OCI-LY7 (cell line): ENCODE measurements at regions not wholly inside any gene's neighbourhood (a gene's known extent, or its start where the extent isn't known, plus 50 kb on each side); places are given as distances from the start of the nearest gene placed in this dataset.
"Not testable (repeated sequence)": the region's sequence is repeated elsewhere in the genome, so short reads cannot be mapped to it uniquely, and the experiment has no call there.

Experiments used
- BruUV-seq: library from RNA; stranded (reverse); fragments of 400-500 nt; replicated peaks from 2 replicates; lab custom pipeline; 2021; lab: Mats Ljungman, UMichigan
- CTCF ChIA-PET: fragments of 300-600 bp; sonication (Branson Sonifier 250); formaldehyde crosslinking; loops from one replicate; lab custom pipeline; 2022; ENCODE audit warnings: antibody characterized with exemption; ENCODE audit not compliant: unreplicated experiment; lab: Charles Lee
- POLR2A ChIA-PET: fragments of 300-600 bp; sonication (Branson Sonifier 250); formaldehyde crosslinking; loops from one replicate; lab custom pipeline; 2022; ENCODE audit warnings: antibody characterized with exemption; lab: Charles Lee
- DNase-seq: peaks from one replicate; pipeline ENCODE4 v3.0.0-alpha.2; 2015; ENCODE audit warnings: low spot score
- H2AFZ ChIP-seq: fragments of 200-600 bp; sonication (generic), shearing (Covaris generic); 2 replicates; pipeline ENCODE4 v1.6.1; 2014; ENCODE audit warnings: mild to moderate bottlenecking, antibody characterized with exemption, low read length, moderate library complexity
- H3K27ac ChIP-seq: fragments of 200-600 bp; sonication (generic); 2 replicates; pipeline ENCODE4 v1.5.1; 2014; ENCODE audit warnings: mixed run types, low read depth, mild to moderate bottlenecking, moderate library complexity, low read length, inconsistent platforms; ENCODE audit not compliant: poor library complexity, severe bottlenecking
- H3K36me3 ChIP-seq: fragments of 200-600 bp; sonication (generic); 2 replicates; pipeline ENCODE4 v1.6.1; 2014; ENCODE audit warnings: mild to moderate bottlenecking, antibody characterized with exemption, low read length, moderate library complexity, mixed read lengths; ENCODE audit not compliant: insufficient read depth
- H3K4me1 ChIP-seq: fragments of 200-600 bp; sonication (generic); 2 replicates; pipeline ENCODE4 v1.5.1; 2014; ENCODE audit warnings: mild to moderate bottlenecking, low read length; ENCODE audit not compliant: insufficient read depth, poor library complexity, severe bottlenecking
- H3K4me2 ChIP-seq: fragments of 200-600 bp; sonication (generic); 2 replicates; pipeline ENCODE4 v1.6.1; 2014; ENCODE audit warnings: mild to moderate bottlenecking, low read length
- H3K4me3 ChIP-seq: fragments of 200-600 bp; sonication (generic); 2 replicates; pipeline ENCODE4 v1.5.1; 2014; ENCODE audit warnings: mild to moderate bottlenecking, low read depth, low read length; ENCODE audit not compliant: poor library complexity, severe bottlenecking
- H3K79me2 ChIP-seq: fragments of 200-600 bp; sonication (generic); 2 replicates; pipeline ENCODE4 v1.6.1; 2016; ENCODE audit warnings: low read depth, mild to moderate bottlenecking, low read length, moderate library complexity, mixed read lengths; ENCODE audit not compliant: insufficient read depth
- H3K9me2 ChIP-seq: fragments of 200-600 bp; sonication (generic); 2 replicates; pipeline ENCODE4 v1.6.1; 2016; ENCODE audit warnings: mild to moderate bottlenecking, low read length, mixed read lengths; ENCODE audit not compliant: insufficient read depth
- H3K9me3 ChIP-seq: fragments of 200-600 bp; sonication (generic); 2 replicates; pipeline ENCODE4 v1.6.1; 2014; ENCODE audit warnings: mild to moderate bottlenecking, mixed run types, low read length, mixed read lengths
- H4K20me1 ChIP-seq: fragments of 200-600 bp; sonication (generic); 2 replicates; pipeline ENCODE4 v1.6.1; 2014; ENCODE audit warnings: mild to moderate bottlenecking, antibody characterized with exemption, low read length, moderate library complexity, mixed read lengths; ENCODE audit not compliant: insufficient read depth
- EZH2phosphoT487 ChIP-seq: fragments of 200-600 bp; sonication (generic); IDR thresholded peaks from 2 replicates; pipeline ENCODE4 v1.6.1; 2018; ENCODE audit warnings: low read depth, borderline replicate concordance, mild to moderate bottlenecking, mixed run types, antibody characterized with exemption, low read length, moderate library complexity, mixed read lengths
- intact Hi-C: fragments of 100-400 bp; cut with micrococcal nuclease; formaldehyde crosslinking; loops from one replicate; pipeline ENCODE4 v1.10.0; 2022; ENCODE audit not compliant: unreplicated experiment
- TF ChIP-seq, protein P1 (sequence below): fragments of 200-600 bp; sonication (generic); conservative IDR thresholded peaks from 2 replicates; pipeline ENCODE4 v1.5.1; 2014; ENCODE audit warnings: mild to moderate bottlenecking, antibody characterized with exemption, low read length, moderate library complexity, mixed read lengths

DNA sequence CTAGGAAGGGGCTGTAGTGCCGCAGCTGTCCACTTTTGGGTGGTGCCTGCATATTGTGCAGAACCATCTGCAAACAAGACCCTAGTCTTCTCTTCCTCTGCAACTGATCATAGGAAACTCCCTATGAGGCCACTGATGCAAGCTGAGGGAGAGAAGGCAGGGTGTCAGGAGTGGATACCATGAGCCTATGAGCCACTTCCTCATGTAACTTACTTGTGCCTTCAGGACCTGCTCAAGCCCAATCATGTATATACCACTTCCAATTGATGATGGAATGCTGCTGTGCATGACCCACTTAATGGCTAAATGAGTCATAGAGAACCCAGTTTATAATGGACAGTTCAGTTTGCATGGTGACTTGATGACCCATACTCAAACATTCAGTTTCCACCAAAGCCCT, 107.9 kb downstream of the ALG10B start:
- TF ChIP-seq EZH2phosphoT487, result no peak
- TF ChIP-seq, protein P1, sequence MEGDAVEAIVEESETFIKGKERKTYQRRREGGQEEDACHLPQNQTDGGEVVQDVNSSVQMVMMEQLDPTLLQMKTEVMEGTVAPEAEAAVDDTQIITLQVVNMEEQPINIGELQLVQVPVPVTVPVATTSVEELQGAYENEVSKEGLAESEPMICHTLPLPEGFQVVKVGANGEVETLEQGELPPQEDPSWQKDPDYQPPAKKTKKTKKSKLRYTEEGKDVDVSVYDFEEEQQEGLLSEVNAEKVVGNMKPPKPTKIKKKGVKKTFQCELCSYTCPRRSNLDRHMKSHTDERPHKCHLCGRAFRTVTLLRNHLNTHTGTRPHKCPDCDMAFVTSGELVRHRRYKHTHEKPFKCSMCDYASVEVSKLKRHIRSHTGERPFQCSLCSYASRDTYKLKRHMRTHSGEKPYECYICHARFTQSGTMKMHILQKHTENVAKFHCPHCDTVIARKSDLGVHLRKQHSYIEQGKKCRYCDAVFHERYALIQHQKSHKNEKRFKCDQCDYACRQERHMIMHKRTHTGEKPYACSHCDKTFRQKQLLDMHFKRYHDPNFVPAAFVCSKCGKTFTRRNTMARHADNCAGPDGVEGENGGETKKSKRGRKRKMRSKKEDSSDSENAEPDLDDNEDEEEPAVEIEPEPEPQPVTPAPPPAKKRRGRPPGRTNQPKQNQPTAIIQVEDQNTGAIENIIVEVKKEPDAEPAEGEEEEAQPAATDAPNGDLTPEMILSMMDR, result no peak
- Histone ChIP-seq H3K36me3 (no peaks in the 10 kb centered on the region), H2AFZ (no peak overlapping the region), H4K20me1 (no peaks in the 10 kb centered on the region), H3K4me2 (no peak overlapping the region), H3K4me1 (no peaks in the 10 kb centered on the region), H3K9me3 (no peaks in the 10 kb centered on the region), H3K4me3 (no peak overlapping the region), H3K9me2 (no peaks in the 10 kb centered on the region), H3K79me2 (no peaks in the 10 kb centered on the region), H3K27ac (no peak overlapping the region)
- CTCF ChIA-PET, result no interaction called here
- no peak for DNase-seq
- POLR2A ChIA-PET, result no interaction called here
- intact Hi-C loops, result no loop called here
- BruUV-seq, result no TSS peak

DNA sequence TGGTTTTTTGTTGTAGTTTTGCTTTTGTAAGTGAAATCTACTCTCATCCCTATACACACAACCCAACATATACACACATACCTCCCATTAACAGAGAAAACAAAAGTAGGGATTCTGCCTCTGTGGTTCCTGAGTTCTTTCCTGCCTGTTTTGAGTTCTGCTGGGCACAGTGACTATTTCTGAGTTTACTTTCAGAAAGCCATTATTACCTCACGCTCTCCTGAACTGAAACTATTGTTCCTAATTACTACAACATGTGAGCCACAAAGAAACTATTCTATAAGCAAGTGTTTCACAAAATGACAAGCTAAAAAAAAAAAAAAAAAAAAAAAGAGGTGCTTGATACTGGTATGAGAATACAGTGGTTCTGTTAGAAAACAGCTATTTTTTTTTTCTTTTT, 110.9 kb downstream of the ALG10B start:
- no peaks in the 10 kb centered on the region for H3K4me1 ChIP-seq
- BruUV-seq, result no TSS peak
- H3K4me3 ChIP-seq, result no peak overlapping the region
- intact Hi-C loops, result no loop called here
- ChIA-PET CTCF (no interaction called here), POLR2A (interaction anchor here (0.7 kb wide), 1 partner anchor 29 kb away, joined by 3 read pairs; no protein-coding TSS in a partner anchor)
- no peak overlapping the region for H3K27ac ChIP-seq
- TF ChIP-seq, protein P1, result no peak
- TF ChIP-seq EZH2phosphoT487, result no peak
- no peaks in the 10 kb centered on the region for H3K9me2 ChIP-seq
- no peak overlapping the region for H3K4me2 ChIP-seq
- DNase-seq, result no peak
- H3K9me3 ChIP-seq, result no peaks in the 10 kb centered on the region
- H2AFZ ChIP-seq, result no peak overlapping the region
- H3K36me3 ChIP-seq, result no peaks in the 10 kb centered on the region
- H4K20me1 ChIP-seq, result no peaks in the 10 kb centered on the region
- no peaks in the 10 kb centered on the region for H3K79me2 ChIP-seq

DNA sequence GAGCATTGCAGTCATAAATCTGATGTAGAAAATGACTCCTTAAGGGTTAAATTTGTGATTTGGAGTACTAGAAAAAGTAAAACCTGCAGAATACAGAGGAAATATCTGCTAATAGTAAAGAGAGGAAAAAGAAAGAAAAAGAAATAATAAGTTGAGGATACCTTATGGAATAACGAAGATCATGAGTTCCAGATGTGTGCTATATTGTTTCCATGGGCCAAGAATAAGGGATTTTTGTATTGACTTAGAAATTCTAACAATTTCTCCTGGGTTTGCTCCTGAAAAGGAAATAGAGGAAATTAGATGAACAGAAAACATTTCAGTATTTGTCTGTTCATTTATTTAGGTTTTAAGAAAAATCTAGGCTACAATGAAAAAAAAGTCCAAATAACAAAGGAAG, 115.3 kb downstream of the ALG10B start:
- no peaks in the 10 kb centered on the region for H3K36me3 ChIP-seq
- no peaks in the 10 kb centered on the region for H3K79me2 ChIP-seq
- no peak for TF ChIP-seq EZH2phosphoT487
- TF ChIP-seq, protein P1, result no peak
- no TSS peak for BruUV-seq
- POLR2A ChIA-PET, result no interaction called here
- CTCF ChIA-PET, result no interaction called here
- no peak overlapping the region for H2AFZ ChIP-seq
- no peaks in the 10 kb centered on the region for H4K20me1 ChIP-seq
- H3K4me3 ChIP-seq, result no peak overlapping the region
- H3K9me3 ChIP-seq, result no peaks in the 10 kb centered on the region
- H3K9me2 ChIP-seq, result no peaks in the 10 kb centered on the region
- no peak overlapping the region for H3K27ac ChIP-seq
- H3K4me2 ChIP-seq, result no peak overlapping the region
- DNase-seq, result no peak
- intact Hi-C loops, result no loop called here
- H3K4me1 ChIP-seq, result no peaks in the 10 kb centered on the region

DNA sequence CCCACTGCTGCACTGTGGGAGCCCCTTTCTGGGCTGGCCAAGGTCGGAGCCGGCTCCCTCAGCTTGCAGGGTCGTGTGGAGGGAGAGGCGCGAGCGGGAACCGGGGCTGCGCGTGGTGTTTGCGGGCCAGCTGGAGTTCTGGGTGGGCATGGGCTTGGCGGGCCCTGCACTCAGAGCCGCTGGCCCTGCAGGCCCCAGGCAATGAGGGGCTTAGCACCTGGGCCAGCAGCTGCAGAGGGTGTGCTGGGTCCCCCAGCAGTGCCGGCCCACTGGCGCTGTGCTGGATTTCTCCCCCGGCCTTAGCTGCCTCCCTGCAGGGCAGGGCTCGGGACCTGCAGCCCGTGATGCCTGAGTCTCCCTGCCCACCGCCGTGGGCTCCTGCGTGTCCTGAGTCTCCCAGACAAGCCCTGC, 125.3 kb downstream of the ALG10B start:
- DNase-seq, H3K4me1 ChIP-seq, H3K79me2 ChIP-seq, CTCF ChIA-PET, H4K20me1 ChIP-seq, H3K27ac ChIP-seq, H3K9me3 ChIP-seq, H3K9me2 ChIP-seq, H2AFZ ChIP-seq, H3K4me2 ChIP-seq, intact Hi-C loops, BruUV-seq, H3K36me3 ChIP-seq, H3K4me3 ChIP-seq: not testable (repeated sequence)
- POLR2A ChIA-PET, result interaction anchor here (1.0 kb wide), 1 partner anchor 9 kb away, joined by 3 read pairs; no protein-coding TSS in a partner anchor
